Ovary (tissue), 3 donors: ENCODE measurements at regions not wholly inside any gene's neighbourhood (a gene's known extent, or its start where the extent isn't known, plus 50 kb on each side); places are given as distances from the start of the nearest gene placed in this dataset.

Experiments used
- CTCF ChIP-seq, 3 donors: fragments of 450-650 bp in 2 of 3; fragments of 200-600 bp in 1 of 3; IDR thresholded peaks; one replicate each; pipeline versions ENCODE4 v1.5.1 to v1.8.0; 2016 to 2022; ENCODE audit warnings: antibody characterized with exemption in 3 of 3, mild to moderate bottlenecking in 1 of 3
- EP300 ChIP-seq: sonication (generic); formaldehyde crosslinking; IDR thresholded peaks from one replicate; pipeline ENCODE4 v1.6.1; 2017; ENCODE audit warnings: antibody characterized with exemption
- donor health status: DM: no; HTN: no; CAD: no.

DNA sequence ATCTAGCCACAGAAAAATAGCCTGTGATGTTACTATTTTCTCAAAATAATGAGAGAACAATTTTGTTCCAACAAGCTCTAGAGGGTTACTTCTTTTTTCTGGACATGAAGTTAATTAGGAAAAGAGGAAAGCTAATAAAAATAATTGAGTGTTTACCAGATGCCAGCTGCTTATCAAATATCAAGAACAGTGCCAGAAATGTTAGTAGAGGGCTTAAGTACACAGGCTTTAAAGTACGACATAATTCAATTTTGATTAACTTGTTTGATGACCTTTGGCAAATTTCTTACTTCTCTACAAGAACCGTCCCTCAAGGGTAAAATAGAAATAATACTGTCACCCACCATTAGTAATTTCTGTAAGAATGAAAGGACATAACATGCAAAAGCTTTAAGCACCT lies 977.0 kb downstream of the FSTL5 start:
- TF ChIP-seq EP300 (no peak), CTCF (IDR thresholded peaks at IDR 0.05) (no peak)
